ENCODE measurements at regions not wholly inside any gene's neighbourhood (a gene's known extent, or its start where the extent isn't known, plus 50 kb on each side); places are given as distances from the start of the nearest gene placed in this dataset.

DNA sequence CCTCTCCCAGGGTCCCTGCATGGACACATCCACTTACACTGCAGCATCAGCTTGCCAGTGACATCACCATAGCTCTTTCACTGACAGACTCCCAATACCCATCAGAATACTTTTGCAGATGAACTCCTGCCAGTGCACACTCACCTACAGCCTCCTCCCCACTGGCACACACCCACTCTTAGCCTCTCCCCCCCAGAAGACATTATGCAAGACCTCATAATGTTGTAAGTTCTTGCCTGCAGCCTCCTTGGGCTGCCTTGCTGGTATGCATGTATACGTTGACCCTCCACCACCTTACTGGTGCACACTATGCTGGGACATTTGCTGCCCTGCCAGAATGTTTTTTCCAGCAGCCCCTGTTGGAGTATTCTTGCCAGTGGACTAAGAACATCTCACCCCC, 324.2 kb downstream of the AEBP2 start:
- dilution Hi-C loops (cut with HindIII; ENCODE audit: low sequenced_read_pairs, unreplicated experiment), result no loop called here
- in situ Hi-C loops (cut with MboI; ENCODE audit: low sequenced_read_pairs), result loop anchor here (25.0 kb wide), 1 partner anchor 224 kb away; no protein-coding TSS in a partner anchor
- no TSS peak for BruUV-seq (replicated peaks)

More for the DNA sequence above, 324.2 kb downstream of the AEBP2 start:
- peaks cover 2% of the 10 kb centered on the region; the same call in 1 of the 2 replicates for H3K9me1 ChIP-seq (ENCODE audit: insufficient read depth, low read length)
- no peak overlapping the region for H3K4me3 ChIP-seq (ENCODE audit: insufficient read depth, low read depth, low read length)
- no CpG with 5 or more reads among the region's 1 CpG for WGBS, 2 experiments (ENCODE audit: extremely low coverage in 2 of 2, insufficient read length in 1 of 2)
- H3K27me3 ChIP-seq (ENCODE audit: control insufficient read depth, insufficient read depth, low read length), result no peaks in the 10 kb centered on the region
- H3K36me3 ChIP-seq (ENCODE audit: control insufficient read depth, insufficient read depth, low read length), result no peaks in the 10 kb centered on the region
- H2BK5ac ChIP-seq (ENCODE audit: low read depth, low read length, poor library complexity, severe bottlenecking), result no peak overlapping the region
- peak overlapping the region; percentile 6; the same call in 1 of the 2 replicates for H3K4ac ChIP-seq (ENCODE audit: low read depth, low read length)
- H2BK120ac ChIP-seq (ENCODE audit: low read depth, low read length), result no peak overlapping the region; the same call in 1 of the 2 replicates
- no peak overlapping the region for H3K18ac ChIP-seq (ENCODE audit: low read depth, low read length)
- H3K9ac ChIP-seq (ENCODE audit: low read depth, low read length), result no peak overlapping the region
- H2BK20ac ChIP-seq (ENCODE audit: low read depth, low read length), result no peak overlapping the region
- H3K9me3 ChIP-seq (ENCODE audit: control insufficient read depth, insufficient read depth, low read length), result no peaks in the 10 kb centered on the region
- DNase-seq (no peak), ATAC-seq (ENCODE audit: low read depth) (no peak)
- TF ChIP-seq MAFK (IDR thresholded peaks at IDR 0.05; ENCODE audit: low read depth, low read length), result no peak
- no peak for TF ChIP-seq CEBPB (IDR thresholded peaks at IDR 0.05; ENCODE audit: low read depth, low read length)
- no peak for TF ChIP-seq RFX5 (IDR thresholded peaks at IDR 0.05; ENCODE audit: low read depth, low read length)
- TF ChIP-seq RAD21 (IDR thresholded peaks at IDR 0.05; ENCODE audit: low read length), result no peak
- H3K4me2 ChIP-seq (ENCODE audit: low read depth, low read length), result no peak overlapping the region
- no peak overlapping the region for H2BK15ac ChIP-seq (ENCODE audit: low read depth, low read length)
- intact Hi-C loops (cut with micrococcal nuclease), result no loop called here
- H3K56ac ChIP-seq (ENCODE audit: extremely low read depth, insufficient read depth, low read length), result no peak overlapping the region
- H2AK5ac ChIP-seq (ENCODE audit: low read depth, low read length), result peak overlapping the region; percentile 27; the same call in 1 of the 2 replicates
- H4K20me1 ChIP-seq (ENCODE audit: insufficient read depth, low read length), result no peaks in the 10 kb centered on the region
- no peaks in the 10 kb centered on the region for H3K79me1 ChIP-seq (ENCODE audit: low read depth in 1 of 2, low read length in 2 of 2)
- no peak overlapping the region for H3K23ac ChIP-seq (ENCODE audit: low read depth, low read length)
- no peak overlapping the region for H2AFZ ChIP-seq (replicated peaks; ENCODE audit: low read length, poor library complexity)
- H4K5ac ChIP-seq (ENCODE audit: low read depth, low read length), result no peak overlapping the region
- no peak overlapping the region for H2AK9ac ChIP-seq (replicated peaks; ENCODE audit: low read depth, low read length, poor library complexity)
- ChIA-PET POLR2A (ENCODE audit: unreplicated experiment) (no interaction called here), CTCF (no interaction called here)
- H4K8ac ChIP-seq (ENCODE audit: low read depth in 2 of 2, low read length in 2 of 2), result no peak overlapping the region
- H3K4me1 ChIP-seq (ENCODE audit: control insufficient read depth, insufficient read depth, low read length), result peaks cover 4% of the 10 kb centered on the region; the same call in 1 of the 2 replicates
- no peak overlapping the region for H4K91ac ChIP-seq (ENCODE audit: insufficient read depth, low read depth, low read length)
- H3K14ac ChIP-seq (replicated peaks; ENCODE audit: low read depth, low read length), result no peak overlapping the region
- H3K27ac ChIP-seq (ENCODE audit: insufficient read depth, low read length), result no peak overlapping the region
